22Rv1 (cell line): ENCODE measurements at regions not wholly inside any gene's neighbourhood (a gene's known extent, or its start where the extent isn't known, plus 50 kb on each side); places are given as distances from the start of the nearest gene placed in this dataset.

Experiments used
- CTCF ChIP-seq: fragments of 450-650 bp; IDR thresholded peaks from 2 replicates; pipeline ENCODE4 v1.5.1; 2017; ENCODE audit warnings: mild to moderate bottlenecking
- ZFX ChIP-seq: fragments of 450-650 bp; IDR thresholded peaks from 2 replicates; pipeline ENCODE4 v1.6.1; 2017; ENCODE audit warnings: antibody characterized with exemption, borderline replicate concordance

GRCh38 chr21:20083336-20083735 is 914.9 kb upstream of the NCAM2 start:
- TF ChIP-seq CTCF (no peak), ZFX (no peak)
